Ovary (tissue), 3 donors: ENCODE measurements at regions not wholly inside any gene's neighbourhood (a gene's known extent, or its start where the extent isn't known, plus 50 kb on each side); places are given as distances from the start of the nearest gene placed in this dataset.

Experiments
- CTCF ChIP-seq, 3 donors: fragments of 450-650 bp in 2 of 3; fragments of 200-600 bp in 1 of 3; IDR thresholded peaks; one replicate each; pipeline versions ENCODE4 v1.5.1 to v1.8.0; 2016 to 2022; ENCODE audit warnings: antibody characterized with exemption in 3 of 3, mild to moderate bottlenecking in 1 of 3
- EP300 ChIP-seq: sonication (generic); formaldehyde crosslinking; IDR thresholded peaks from one replicate; pipeline ENCODE4 v1.6.1; 2017; ENCODE audit warnings: antibody characterized with exemption
- POLR2A ChIP-seq: fragments of 450-650 bp; IDR thresholded peaks from one replicate; pipeline ENCODE4 v1.6.1; 2017; ENCODE audit warnings: antibody characterized with exemption, mild to moderate bottlenecking, moderate library complexity
- donor health status: DM: no; HTN: no; CAD: no.

DNA sequence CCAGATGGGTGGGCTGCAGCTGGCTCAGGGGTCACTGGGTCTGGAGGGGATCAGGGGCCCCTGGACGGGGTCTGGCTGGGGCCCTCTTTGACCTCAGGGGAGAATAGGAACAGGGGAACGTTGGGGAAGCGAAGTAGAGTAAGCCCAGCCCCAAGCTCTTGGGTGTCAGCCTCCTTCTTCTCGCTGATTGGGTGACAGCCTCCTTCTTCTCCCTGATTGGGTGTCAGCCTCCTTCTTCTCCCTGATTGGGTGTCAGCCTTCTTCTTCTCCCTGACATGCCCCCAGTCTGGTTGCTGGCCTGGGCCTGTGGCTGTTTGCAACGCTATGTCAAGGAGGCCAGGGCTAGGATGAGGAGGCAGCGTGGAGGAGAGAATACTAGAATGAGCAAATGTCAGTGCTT, 76.7 kb upstream of the CASZ1 start:
- TF ChIP-seq CTCF (IDR thresholded peaks at IDR 0.05) = no peak
- TF ChIP-seq POLR2A = no peak
- TF ChIP-seq EP300 = no peak
